Cardiac fibroblast (primary cell): ENCODE measurements at regions not wholly inside any gene's neighbourhood (a gene's known extent, or its start where the extent isn't known, plus 50 kb on each side); places are given as distances from the start of the nearest gene placed in this dataset.

ENCODE experiments used
- DNase-seq, 2 donors: peaks; one replicate each; pipeline versions ENCODE4 v3.0.0 to v3.0.0-alpha.2; 2010; ENCODE audit warnings: low read depth in 2 of 2
- H3K4me3 ChIP-seq, 2 donors: replicated peaks in 1 of 2; 1 replicate in 1 of 2; 2 replicates in 1 of 2; pipeline ENCODE4 v1.5.1; 2011; ENCODE audit warnings: low read depth in 2 of 2, low read length in 2 of 2, mild to moderate bottlenecking in 2 of 2, moderate library complexity in 1 of 2
- TF ChIP-seq, protein P1 (sequence below): IDR thresholded peaks from one replicate; pipeline ENCODE4 v1.5.1; 2011; ENCODE audit warnings: low read depth, mild to moderate bottlenecking, low read length, inconsistent platforms

DNA sequence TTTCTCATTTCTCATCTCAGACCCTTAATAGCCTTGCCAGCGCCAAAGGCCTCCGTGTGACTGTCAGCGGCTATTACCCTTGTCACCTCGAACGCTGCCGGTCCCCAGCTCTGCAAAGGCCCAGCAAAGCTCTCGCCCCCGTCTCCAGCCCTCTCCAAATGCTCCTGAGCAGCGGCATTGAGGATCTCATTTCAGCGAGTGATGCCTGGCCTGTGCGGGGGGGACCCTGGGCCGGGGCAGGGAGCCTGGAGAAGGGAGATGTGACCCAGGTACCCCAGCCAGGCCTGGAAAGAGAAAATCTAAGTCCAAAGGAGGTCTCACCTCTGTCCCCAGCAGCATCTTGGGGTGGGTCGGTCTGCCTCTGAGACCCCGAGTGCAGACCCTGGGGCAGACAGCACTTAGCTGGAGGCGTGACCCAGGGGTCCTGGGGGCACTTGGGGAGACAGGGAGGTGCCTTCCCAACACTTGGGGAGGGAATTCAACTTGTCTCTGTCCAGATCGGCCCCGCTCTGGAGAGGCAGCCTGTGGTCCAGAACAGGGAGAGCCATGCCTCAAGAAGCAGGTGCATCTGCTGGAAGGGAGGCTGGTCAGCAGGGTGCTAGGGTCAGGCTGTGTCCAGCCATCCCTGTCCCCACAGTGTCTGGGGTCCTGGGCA, 521.3 kb downstream of the TBC1D22A start:
- DNase-seq = no peak
- H3K4me3 ChIP-seq = no peak overlapping the region
- TF ChIP-seq, protein P1, sequence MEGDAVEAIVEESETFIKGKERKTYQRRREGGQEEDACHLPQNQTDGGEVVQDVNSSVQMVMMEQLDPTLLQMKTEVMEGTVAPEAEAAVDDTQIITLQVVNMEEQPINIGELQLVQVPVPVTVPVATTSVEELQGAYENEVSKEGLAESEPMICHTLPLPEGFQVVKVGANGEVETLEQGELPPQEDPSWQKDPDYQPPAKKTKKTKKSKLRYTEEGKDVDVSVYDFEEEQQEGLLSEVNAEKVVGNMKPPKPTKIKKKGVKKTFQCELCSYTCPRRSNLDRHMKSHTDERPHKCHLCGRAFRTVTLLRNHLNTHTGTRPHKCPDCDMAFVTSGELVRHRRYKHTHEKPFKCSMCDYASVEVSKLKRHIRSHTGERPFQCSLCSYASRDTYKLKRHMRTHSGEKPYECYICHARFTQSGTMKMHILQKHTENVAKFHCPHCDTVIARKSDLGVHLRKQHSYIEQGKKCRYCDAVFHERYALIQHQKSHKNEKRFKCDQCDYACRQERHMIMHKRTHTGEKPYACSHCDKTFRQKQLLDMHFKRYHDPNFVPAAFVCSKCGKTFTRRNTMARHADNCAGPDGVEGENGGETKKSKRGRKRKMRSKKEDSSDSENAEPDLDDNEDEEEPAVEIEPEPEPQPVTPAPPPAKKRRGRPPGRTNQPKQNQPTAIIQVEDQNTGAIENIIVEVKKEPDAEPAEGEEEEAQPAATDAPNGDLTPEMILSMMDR = no peak

DNA sequence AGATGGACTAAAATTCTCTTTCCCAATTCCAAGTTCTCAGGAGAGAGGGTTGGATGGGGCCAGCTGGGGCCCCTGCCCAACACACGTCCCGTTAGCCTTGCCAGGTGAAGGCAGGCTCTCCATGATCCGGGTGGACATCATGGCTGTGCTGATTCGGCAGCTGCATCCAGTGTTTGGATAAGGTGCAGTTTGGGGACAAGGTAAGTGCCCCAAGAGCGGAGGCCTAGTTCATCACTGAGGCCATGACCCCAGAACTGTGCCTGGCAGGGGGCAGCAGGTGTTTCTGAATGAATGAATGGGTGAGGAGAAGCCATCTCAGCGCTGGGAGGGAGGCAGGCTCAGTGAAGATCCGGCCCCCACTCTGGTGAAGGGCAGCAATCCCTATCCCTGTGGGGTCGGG, 520.4 kb downstream of the TBC1D22A start:
- TF ChIP-seq, protein P1 = no peak
- DNase-seq = no peak
- no peak overlapping the region for H3K4me3 ChIP-seq

DNA sequence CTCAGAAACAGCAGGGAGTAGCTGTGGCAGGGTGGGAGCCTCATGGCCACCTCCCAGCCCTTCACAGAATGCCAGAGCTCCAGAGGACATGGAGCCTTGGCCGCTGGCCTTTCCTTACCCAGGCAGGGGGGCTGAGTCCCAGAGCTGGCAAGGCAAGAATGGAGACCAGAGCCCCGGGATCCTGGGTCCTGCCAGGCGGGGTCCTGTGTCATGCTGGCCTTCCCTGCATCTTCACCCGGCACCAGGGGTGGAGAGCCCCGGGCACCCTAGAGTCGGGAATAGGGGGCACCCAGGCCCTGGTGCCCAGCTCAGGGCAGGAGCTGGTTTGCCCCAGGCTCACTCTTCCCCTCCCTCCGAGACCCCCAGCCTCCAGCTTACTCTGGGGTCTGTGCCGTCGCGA, 519.9 kb downstream of the TBC1D22A start:
- TF ChIP-seq, protein P1 = no peak
- H3K4me3 ChIP-seq = no peak overlapping the region

DNA sequence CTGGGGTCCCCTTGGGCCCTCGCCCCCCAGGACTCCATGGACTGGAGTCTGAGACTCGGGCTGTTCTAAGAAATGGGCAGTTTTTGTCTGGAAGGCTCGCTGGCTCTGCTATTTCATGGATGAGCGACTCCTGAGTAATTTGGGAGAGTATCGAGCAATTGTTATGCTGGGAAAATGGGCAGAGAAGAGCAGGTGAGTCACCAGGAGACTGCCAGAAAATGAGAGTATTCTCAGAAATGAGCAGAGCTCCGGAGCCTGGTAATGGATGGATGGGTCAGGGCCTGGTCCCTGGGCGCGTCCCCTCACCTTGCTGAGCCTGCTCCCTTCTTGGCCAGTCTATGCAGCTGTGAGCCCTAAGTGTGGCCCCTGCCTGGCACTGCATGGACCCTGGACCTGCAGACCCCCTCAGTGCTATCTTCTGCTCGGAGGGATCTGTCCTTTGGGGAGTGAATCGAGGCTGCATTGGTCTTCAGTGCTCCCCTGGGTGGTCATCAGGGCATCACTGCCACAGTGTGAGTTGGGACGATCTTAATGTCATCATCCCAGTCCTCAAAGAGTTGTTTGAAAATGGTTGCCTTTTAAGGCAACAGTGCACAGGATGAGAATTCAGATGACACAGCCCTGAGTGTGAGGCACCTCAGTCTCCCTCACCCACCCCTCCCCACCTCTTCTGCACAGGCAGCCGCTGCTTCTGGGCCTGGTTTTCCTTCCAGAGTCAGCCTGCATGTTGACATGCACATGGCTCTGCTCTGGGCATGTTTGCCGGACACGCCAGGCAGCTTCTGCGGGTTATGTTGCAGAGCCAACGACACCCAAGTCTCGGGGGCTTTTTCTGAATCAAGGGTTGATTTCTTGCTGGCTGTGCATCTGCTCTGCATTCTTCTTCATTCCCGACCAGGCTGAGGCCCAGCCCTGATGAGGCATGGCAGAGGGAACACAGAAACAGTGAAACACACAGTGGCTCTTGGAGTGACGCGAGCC, 519.0 kb downstream of the TBC1D22A start:
- DNase-seq = no peak
- TF ChIP-seq, protein P1 = no peak
- no peak overlapping the region for H3K4me3 ChIP-seq

More for the DNA sequence above, 519.9 kb downstream of the TBC1D22A start:
- DNase-seq = no peak

DNA sequence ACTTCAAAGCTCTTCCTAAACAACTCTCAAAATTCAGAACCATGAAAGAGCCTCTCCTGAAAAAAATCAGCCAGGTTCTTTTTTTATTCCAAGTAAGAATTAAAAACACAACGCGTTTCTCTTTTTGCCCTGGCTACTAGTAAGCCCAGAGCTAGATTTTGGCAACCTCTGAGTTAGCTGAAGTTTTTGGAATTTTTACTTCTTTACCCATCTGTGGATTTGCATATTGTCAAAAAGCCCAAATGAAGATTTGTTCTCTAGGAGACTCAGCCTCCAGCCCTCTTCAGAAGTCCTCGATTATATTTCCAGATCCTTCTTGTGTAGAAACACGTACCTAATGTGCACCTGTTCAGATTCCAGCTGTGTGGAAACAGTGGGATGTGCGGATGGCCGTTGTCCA, 517.9 kb downstream of the TBC1D22A start:
- H3K4me3 ChIP-seq = no peak overlapping the region
- no peak for DNase-seq
- TF ChIP-seq, protein P1 = no peak

DNA sequence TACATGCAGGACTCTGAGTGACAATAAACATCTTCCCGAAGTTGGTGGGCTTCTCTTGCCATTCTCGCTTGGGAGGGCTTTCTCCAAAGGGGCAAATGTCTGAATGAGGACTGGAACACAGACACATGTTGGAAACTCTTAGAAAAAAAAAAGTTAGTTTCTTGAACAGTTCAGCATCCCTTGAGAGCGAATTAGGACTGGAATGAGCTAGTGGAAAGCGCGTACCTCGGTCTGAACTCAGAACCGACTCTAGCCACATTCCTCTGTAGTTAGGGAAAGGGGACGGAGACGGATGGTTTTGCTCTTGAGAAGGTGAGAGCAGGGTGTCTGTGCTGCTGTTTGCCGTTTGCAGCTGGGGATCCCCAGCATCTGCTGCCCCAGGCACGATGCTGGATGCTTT, 517.3 kb downstream of the TBC1D22A start:
- no peak for DNase-seq
- H3K4me3 ChIP-seq = no peak overlapping the region
- TF ChIP-seq, protein P1 = no peak
